ENCODE measurements at regions not wholly inside any gene's neighbourhood (a gene's known extent, or its start where the extent isn't known, plus 50 kb on each side); places are given as distances from the start of the nearest gene placed in this dataset.

DNA sequence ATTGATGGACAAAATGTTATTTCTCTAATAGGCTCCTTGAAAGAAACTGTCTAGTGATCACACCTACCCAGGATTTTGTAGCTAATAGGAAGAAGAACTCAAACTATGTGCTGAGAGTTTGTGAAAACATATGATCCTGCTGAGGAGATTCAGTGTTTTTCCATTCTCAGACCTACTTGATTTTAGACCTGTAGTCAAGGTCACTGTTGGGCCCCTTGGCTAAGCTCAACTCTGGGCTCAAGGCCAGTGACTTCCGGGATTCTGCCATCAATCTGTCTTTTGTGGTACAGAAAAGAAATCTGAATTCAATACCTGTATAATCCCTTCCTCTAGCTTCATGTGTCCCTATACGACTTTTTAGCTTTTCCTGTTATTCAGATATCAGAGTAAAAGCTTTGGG, 79.7 kb upstream of the FERD3L start:
- TF ChIP-seq CTCF (IDR thresholded peaks at IDR 0.05) = no peak
- no peak for TF ChIP-seq POLR2A (IDR thresholded peaks at IDR 0.05)

All from gastroesophageal sphincter (tissue), 3 donors.